NCI-H510A treated with DMSO at 0.1 percent for 48 hours (cell line): ENCODE measurements at regions not wholly inside any gene's neighbourhood (a gene's known extent, or its start where the extent isn't known, plus 50 kb on each side); places are given as distances from the start of the nearest gene placed in this dataset.
"Not testable (repeated sequence)": the region's sequence is repeated elsewhere in the genome, so short reads cannot be mapped to it uniquely, and the experiment has no call there.

ENCODE experiments used
- DNase-seq: peaks from one replicate; lab custom pipeline; 2025; lab: John Stamatoyannopoulos, UW

DNA sequence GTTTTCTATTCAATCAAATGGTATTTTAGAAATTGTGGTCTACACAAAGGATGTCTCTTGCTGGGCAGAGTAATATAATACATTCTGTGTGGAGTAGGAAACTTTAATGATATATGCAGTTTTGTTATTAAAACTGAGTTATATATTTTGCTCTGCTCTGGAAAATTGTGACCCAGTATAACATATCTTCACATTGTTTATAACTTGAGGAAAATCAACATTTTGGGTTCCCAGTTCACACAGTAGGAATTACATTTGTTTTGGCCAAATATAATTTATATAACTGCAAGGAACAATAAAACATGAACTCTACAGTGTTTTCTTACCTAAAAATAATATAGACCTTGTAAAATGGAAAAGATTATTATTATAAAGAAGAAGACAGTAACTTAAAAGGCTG, 372.4 kb downstream of the OSR1 start:
- DNase-seq = no peak

DNA sequence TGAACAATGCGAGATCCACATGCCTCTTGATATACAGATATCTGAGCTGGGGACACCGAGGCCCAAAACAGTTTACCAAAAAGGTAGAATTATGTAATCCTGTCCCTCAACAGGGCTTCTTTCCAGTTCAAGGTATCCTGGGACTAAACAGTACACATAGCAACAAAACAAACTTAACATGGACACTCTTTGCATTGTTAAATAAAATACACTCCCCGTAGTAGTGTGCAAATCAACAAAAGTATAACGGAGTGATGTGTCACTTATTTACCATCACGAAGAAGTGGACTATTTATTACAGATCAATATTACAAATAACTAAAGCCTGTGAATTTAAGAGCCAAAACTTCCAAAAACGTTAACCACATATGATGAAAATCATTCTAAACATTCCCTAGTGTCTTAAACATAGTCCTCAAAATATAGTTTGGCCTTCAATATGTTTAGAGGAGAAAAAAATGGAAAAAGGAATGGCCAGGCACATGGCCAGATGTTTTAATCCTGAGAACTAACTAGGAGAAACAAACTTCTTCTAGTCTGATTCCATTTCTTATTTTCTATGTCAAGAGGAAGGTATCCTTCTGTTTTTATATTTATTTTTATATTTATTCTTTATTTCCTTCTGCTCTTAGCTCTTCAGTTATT, 377.5 kb downstream of the OSR1 start:
- DNase-seq = no peak

DNA sequence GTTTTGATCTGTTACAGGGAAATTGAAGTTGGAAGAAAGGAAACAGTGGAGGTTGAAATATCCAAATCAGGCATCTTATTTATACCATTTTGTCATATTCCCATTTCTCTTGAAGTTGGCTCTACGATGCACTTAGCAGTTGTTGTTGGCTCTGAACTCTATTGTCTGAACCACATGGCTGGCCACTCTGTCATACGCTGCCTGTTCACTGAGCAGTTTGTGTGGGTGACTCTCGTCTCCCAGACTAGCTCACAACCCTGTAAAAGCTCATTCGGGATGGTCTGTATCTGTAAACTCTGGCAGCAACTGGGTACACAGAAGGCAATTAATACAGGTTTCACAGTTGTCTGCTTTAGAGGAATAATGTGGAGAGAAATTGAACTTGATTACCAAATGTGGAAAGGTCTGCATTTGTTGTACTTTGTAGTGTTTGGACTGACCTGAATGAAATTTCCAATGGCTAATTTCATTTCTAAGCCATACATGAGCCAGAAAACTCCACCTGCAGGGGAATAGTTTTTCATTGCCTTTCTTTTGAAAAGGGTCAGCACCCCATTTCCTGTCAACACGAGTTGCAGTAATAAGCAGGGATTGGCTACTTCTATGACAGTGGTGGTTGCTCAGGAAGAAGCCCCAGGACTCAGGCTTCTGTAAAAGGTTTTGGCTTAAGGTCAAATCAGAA, 378.2 kb downstream of the OSR1 start:
- DNase-seq = no peak

DNA sequence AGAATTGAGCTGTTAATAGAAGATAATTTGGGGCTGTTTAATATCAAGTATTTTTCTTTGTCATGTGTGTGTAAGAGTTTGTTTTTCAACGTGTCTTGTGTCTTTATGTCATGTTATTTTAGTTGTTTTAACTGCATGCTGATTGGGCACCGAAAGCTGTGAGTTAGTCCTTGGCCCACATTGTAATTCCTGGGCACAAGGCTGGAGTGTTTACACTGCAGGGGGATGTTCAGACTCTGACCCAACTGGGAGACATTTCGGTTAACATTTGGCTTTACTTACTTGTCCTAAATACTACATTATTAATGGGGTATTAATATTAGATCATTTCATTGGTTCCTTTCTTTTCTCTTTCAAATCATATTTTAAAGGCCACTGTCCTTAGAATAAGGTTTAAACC, 381.0 kb downstream of the OSR1 start:
- no peak for DNase-seq

DNA sequence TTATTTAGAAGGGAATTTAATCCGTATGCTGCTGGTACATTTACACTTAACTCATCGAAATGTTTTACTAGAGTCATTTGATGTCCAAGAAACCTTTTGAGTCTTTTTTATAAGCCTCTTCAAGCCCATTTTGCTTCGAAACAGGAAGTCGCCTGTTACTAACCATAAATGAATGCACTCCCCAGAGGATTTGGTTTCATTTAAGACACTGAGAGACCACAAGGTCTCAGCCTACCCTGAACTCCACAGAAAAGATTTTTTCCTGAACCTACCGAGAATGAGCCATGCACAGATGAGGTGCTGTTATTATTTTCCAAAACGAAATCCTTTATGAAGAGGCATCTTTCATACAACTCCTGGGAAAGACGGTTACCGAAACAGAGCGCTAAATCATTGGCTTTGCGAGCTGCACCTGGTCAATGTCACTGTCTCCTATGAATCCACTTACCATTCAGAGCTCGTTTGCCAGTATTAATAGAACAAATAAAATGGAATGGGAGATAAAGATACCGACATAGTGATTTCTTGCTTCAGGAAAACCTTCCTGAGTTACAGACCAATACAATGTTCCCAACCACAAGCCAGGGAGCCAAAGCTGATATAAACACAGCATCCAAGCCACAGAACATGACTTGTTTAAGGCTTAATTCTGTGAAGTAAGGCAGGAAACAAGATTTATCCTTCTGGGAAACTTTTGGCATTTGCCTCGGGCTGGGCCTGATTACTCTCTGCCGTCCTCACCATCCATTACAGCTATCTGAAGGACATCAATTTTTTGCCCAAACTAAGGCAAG, 382.1 kb downstream of the OSR1 start:
- DNase-seq = peak; percentile 80

DNA sequence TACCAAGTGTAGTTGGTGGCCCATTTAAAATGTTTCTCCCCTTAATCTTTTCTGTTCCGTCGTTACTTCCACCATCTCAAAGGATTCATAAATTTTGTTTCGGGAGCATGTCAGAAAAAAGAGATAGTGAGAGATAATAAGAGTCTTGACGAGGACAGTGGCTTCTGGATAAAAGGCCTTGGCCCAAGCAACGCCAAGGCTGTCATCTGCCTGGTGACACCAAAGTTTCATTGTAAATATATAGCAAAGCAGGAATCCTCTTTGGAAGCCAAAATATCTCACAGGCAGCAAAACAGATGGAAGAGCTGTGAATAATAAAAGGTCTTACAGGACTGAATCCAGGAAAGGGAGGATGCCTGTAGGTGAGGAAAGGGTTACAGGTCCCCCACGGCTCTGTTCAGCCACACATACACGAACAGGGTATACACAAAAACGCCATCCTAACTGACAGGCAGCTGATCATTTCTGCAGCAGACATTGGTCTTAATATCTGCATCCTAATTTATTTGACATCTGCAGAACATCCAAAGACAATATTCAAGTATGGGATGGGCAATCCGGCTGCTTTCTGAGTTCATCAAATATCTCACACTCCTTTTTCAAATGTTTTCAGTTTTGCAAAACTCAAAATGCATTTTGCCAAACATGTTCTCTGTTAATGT, 382.8 kb downstream of the OSR1 start:
- peak; percentile 80 for DNase-seq

DNA sequence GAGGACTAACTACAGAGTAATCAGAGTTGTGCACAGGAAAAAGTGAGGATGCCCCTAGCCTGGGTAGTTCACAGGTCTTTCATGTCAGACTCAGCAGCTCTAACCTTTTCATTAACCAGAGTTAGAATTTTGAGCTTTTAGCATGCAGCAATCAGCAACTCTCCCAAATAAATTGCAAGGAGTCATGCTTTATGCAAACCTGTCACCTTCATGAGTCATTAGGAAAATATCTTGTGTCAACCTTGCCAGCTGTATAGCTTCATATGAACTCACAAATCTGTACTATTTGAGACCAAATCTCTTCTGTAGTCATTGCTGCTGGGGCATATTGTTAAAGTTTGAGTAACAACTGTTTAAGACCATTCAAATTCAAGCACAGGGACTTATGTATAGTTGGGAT, 382.3 kb upstream of the NT5C1B start:
- no peak for DNase-seq

DNA sequence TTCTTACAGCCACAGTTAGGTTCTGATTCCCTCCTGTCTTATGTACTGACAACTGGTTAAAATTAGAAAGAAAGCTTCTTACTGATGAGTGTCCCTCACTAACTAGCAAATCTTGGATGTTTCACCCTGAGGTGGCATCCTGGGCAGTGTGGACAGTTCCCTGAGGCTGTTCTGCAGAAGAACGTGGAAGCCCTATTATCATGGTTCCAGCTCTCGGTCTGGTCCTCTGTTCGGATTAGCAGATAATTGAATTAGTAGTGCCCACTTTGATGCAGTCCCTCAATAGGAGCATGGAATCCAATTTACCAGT, 381.7 kb upstream of the NT5C1B start:
- DNase-seq = no peak

DNA sequence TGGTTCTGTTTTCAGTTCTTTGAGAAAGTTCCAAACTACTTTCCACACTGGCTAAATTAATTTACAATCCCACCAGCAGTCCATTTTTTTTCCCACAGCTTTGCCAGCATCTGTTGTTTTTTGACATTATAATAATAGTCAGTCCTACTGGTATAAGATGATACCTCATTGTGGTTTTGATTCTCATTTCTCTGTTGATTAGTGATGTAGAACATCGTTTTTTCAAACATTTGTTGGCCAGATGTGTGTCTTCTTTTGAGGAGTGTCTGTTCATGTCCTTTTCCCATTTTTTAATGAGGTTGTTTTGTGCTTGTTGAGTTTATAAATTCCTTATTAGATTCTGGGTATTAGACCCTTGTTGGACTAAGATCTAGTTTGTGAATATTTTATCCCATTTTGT, 376.8 kb upstream of the NT5C1B start:
- DNase-seq = no peak

DNA sequence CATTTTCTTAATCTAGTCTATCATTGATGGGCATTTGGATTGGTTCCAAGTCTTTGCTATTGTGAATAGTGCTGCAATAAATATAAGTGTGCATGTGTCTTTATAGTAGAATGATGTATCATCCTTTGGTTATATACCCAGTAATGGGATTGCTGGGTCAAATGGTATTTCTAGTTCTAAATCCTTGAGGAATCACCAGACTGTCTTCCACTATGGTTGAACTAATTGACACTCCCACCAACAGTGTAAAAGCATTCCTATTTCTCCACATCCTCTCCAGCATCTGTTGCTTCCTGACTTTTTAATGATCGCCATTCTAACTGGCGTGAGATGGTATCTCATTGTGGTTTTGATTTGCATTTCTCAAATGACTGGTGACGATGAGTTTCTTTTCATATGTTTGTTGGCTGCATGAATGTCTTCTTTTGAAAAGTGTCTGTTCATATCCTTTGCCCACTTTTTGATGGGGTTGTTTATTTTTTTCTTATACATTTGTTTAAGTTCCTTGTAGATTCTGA, 374.4 kb upstream of the NT5C1B start:
- DNase-seq = not testable (repeated sequence)

DNA sequence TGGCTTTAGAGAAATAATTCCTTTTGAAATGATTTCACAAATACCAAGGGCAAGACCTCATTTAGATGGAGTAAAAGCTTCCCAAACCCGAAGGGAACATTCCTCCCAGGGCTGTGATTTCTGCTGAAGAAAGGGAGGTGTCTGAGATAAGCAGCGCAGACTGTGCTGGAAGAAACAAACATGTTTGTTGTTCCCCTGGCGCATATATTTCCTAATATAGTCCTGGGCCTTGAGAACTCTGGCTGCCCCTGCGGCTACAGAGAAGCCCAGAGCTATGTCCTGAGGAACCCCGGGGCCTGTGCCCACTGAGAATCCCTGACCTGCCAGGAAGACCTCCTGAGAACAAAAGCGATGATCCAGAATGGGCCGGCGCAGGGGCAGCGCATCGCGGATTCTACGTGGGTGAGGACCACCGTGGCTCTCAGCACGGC, 372.6 kb upstream of the NT5C1B start:
- no peak for DNase-seq

DNA sequence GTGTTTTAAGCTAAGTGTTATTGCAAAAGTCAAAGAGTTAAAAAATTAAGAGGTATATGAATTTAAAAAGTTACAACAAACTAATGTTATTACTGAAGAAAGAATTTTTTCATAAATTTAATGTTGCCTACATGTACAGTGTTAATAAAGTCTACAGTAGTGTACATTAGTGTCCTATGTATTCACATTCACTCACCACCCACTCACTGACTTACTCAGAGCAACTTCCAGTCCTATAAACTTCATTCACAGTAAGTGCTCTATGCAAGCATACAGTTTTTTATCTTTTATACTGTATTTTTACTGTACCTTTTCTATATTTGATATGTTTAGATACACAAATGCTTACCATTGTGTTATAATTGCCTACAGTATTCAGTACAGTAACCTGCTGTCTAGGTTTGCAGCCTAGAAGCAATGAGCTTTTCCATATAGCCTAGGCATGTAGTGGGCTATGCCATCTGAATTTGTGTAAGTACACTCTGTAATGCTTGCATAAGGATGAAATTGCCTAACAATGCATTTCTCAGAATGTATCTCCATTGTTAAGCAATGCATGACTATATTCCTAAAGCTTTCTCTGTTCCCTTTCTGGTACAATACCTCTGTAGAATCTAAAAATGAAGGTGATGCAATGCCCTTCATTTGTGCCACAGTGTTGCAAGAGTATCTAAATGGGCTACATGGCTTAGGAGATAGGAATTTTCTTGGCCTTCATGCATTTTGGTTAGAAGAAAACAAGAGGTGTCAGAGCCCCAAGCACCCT, 370.8 kb upstream of the NT5C1B start:
- no peak for DNase-seq

DNA sequence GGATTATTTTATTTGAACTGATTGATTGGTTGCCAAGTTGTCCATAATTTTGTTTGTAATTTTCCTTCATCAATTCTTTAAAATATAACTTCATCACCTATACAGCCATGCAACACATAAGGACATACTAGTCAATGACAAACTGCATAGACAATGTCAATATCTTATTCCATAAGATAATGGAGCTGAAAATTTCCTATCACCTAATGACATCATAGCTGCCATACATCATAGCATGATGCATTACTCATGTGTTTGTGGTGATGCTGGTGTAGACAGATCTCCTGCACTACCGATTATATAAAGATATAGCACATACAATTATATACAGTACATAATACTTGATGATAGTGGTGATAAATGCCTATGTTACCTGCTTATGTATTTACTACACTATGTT, 369.8 kb upstream of the NT5C1B start:
- DNase-seq = no peak

DNA sequence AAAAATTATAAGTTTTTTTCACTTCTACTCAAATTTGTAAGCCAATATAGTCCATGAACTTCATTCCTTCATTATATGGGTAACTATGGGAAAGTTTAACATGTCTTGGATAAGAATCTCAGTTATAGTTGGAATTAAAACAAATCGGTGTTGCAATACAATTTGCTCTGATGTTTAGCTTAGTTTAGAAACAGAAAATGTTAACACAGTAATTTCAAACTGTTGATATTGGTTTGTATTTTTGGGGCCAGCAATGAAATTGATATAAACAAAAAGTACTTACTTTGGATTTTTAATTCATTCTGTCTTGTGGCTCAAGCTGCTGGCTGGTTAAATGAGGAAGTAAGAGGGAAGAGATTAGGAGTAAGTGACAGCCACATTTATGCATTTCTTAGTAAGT, 368.5 kb upstream of the NT5C1B start:
- no peak for DNase-seq

DNA sequence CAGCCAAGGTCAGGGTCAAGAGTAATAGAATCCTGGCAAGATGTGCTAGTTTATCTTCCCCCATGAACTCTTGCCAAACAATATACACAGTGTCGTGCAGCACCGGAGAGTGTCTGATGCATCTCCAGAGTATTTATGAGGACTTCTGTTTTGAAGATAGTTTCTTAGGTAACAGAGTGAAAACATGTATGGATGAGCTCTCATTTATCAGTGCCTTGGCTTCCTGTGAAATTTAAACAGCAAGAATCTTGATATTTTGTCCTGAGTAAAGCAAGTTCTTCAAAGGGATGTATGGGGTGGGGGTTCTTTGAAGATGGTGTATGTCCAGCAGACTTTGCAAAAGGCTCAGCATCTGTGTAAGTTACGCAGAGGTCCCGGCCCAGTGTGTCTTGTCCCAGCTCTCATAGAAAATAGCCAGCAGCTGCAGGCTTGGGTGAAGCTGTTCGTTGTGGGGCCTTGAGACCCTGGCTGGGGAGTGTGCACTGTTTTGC, 361.0 kb upstream of the NT5C1B start:
- DNase-seq = no peak

DNA sequence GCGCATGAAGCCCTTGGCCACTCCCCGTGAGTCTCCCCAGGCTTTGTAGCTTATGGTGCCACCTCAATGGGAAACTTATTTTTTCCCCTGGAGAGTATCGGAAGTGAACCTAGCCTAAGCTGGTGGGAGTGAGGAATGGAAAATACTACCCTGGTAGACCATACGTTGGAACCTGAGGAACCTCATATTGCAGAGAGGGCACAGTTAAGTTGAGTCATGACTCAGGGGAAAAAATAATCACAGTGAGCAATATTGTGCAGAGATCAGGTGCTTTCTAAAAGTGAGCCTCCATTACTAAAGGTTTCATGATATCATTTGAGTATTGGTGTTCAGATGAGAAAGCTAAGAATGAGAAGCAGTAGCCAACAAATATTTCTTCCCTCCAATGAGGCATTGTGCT, 360.5 kb upstream of the NT5C1B start:
- no peak for DNase-seq

DNA sequence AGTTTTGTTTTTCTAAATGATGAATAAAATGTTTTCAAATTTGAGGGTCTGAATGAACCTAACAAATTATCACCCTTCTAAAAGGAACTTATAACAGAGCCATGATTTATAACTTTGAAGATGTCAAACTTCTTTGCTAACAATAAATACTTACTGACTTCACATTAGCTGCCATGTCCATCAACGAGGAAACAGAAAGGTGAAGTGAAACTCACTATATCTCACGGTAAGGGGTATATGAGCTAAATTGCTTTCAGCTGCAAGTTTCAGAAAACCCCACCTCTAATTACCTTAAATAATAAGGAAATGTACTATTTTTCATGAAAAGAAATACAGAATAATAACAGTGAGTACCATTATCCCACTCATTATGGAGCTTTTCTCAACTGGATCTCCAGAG, 350.8 kb upstream of the NT5C1B start:
- DNase-seq = no peak

DNA sequence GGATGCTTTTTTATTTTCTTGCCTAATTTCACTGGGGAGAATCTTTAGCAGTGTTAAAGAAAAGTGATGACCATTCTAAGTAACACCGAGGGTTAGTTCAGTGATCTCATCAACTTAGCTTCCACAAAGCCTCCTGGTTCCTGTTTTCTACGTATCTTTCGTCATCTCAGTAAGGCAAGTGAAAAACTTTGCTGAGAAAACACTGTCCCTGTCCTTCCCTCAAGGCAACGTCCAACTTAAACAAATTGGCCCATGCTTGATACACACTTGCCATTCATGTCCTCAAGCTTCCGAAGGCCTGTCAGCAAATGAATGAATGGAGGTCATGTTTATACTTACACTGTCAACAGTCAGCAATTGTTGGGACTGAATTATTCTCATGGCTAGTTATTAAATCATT, 350.4 kb upstream of the NT5C1B start:
- DNase-seq = not testable (repeated sequence)

DNA sequence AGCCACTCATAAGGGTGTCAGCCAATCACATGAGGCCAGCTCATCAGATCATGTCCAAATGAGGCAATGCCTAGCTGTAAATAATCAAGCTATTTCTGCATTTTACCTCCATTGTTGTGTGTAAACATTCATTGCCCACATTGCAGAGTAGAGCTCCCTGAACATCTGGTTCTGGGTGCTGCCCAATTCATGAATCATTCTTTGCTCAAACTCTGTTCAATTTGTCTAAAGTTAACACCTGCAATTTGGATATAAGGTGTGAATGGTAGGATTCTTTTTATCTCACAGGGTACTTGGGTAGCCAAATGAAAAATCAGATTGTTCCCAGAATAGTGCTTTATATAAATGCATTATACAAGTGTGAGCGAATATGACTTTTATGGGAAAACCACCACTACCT, 345.5 kb upstream of the NT5C1B start:
- DNase-seq = no peak

DNA sequence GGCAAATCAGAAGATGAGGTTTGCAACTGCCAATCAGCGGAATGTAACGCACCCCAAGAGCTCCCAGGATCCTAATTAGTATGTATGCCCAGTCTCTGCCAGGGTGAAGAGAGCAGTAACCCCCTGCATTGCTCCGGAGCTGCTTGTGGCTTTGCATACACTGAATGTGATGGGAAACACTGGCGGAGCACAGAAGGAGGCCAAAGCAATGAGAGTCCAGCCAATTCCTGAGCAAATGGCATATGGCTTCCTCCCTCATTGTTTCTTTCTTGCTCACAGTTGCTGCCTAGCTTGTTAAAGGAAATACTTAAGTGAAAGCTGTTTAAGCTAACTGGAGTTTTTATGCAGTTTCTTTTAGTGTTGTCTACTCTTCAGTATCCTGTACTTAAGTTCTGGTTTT, 343.5 kb upstream of the NT5C1B start:
- DNase-seq = no peak

DNA sequence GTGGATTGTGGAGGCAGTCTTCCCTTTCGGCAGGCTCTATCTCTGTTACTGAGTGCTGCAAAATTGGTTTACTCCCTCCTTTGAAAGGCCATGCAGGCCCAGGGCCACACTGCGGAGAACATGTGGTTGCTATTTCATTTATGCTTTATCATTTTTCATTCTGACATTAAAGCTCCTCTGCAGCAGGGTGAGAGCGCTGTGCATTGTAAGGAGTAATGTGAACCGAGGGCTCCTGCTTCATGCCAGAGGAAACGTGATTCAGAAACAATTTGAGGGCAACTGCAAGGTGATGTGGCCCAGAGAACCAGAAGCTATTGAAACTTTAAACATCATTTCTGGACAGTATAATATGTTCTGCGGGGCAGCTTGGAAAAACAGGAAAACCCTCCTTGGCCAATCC, 341.6 kb upstream of the NT5C1B start:
- DNase-seq = no peak
